Astrocyte (in vitro differentiated cells and primary cell): ENCODE measurements at regions not wholly inside any gene's neighbourhood (a gene's known extent, or its start where the extent isn't known, plus 50 kb on each side); places are given as distances from the start of the nearest gene placed in this dataset.

ENCODE experiments used
- DNase-seq: peaks from one replicate; pipeline ENCODE4 v3.0.0-alpha.2; 2010; ENCODE audit warnings: low read depth
- FAIRE-seq: peaks from 2 replicates; lab custom pipeline; 2011; peaks lifted over from hg19 to GRCh38; lab: Jason Lieb, UNC
- H2AFZ ChIP-seq: 2 replicates; pipeline ENCODE4 v1.6.0; 2012; ENCODE audit warnings: low read depth, low read length, inconsistent platforms
- H3K27ac ChIP-seq: 2 replicates; pipeline ENCODE4 v1.5.1; 2011; ENCODE audit warnings: low read depth, low read length, inconsistent platforms
- H3K27me3 ChIP-seq: 2 replicates; pipeline ENCODE4 v1.6.0; 2011; ENCODE audit warnings: low read length, inconsistent platforms; ENCODE audit not compliant: insufficient read depth
- H3K36me3 ChIP-seq: 2 replicates; pipeline ENCODE4 v1.5.1; 2011; ENCODE audit warnings: low read length, inconsistent platforms; ENCODE audit not compliant: insufficient read depth
- H3K4me1 ChIP-seq: 2 replicates; pipeline ENCODE4 v1.5.1; 2011; ENCODE audit warnings: low read length, inconsistent platforms; ENCODE audit not compliant: insufficient read depth
- H3K4me2 ChIP-seq: 2 replicates; pipeline ENCODE4 v1.6.0; 2012; ENCODE audit warnings: low read length, inconsistent platforms
- H3K4me3 ChIP-seq: 2 replicates; pipeline ENCODE4 v1.5.1; 2011; ENCODE audit warnings: low read depth, mild to moderate bottlenecking, low read length, inconsistent platforms; ENCODE audit not compliant: insufficient read depth
- H3K79me2 ChIP-seq: 2 replicates; pipeline ENCODE4 v1.6.0; 2012; ENCODE audit warnings: mild to moderate bottlenecking, low read length, inconsistent platforms; ENCODE audit not compliant: insufficient read depth
- H3K9ac ChIP-seq: 2 replicates; pipeline ENCODE4 v1.6.0; 2012; ENCODE audit warnings: mild to moderate bottlenecking, low read length, inconsistent platforms
- H3K9me3 ChIP-seq: 2 replicates; pipeline ENCODE4 v1.5.1; 2012; ENCODE audit warnings: low read depth, mild to moderate bottlenecking, low read length, inconsistent platforms; ENCODE audit not compliant: insufficient read depth
- H4K20me1 ChIP-seq: 2 replicates; pipeline ENCODE4 v1.6.0; 2012; ENCODE audit warnings: low read length, inconsistent platforms; ENCODE audit not compliant: insufficient read depth
- H3K27ac Mint-ChIP-seq: one replicate; pipeline ENCODE4 v1.8.0; 2021; ENCODE audit warnings: mild to moderate bottlenecking, mixed read lengths; ENCODE audit not compliant: unreplicated experiment
- H3K27me3 Mint-ChIP-seq: one replicate; pipeline ENCODE4 v1.8.0; 2021; ENCODE audit warnings: low read depth, mixed read lengths; ENCODE audit not compliant: unreplicated experiment
- H3K36me3 Mint-ChIP-seq: one replicate; pipeline ENCODE4 v1.8.0; 2021; ENCODE audit warnings: low read depth, mixed read lengths; ENCODE audit not compliant: unreplicated experiment
- H3K4me1 Mint-ChIP-seq: one replicate; pipeline ENCODE4 v1.8.0; 2021; ENCODE audit warnings: low read depth, mixed read lengths; ENCODE audit not compliant: unreplicated experiment
- H3K4me3 Mint-ChIP-seq: one replicate; pipeline ENCODE4 v1.8.0; 2021; ENCODE audit warnings: mild to moderate bottlenecking, moderate library complexity, mixed read lengths; ENCODE audit not compliant: unreplicated experiment
- H3K9me3 Mint-ChIP-seq: one replicate; pipeline ENCODE4 v1.8.0; 2021; ENCODE audit warnings: mild to moderate bottlenecking, mixed read lengths; ENCODE audit not compliant: unreplicated experiment
- CTCF ChIP-seq: IDR thresholded peaks from 2 replicates; pipeline ENCODE4 v1.5.1; 2011; ENCODE audit warnings: low read depth, mild to moderate bottlenecking, inconsistent platforms, low read length, moderate library complexity; ENCODE audit not compliant: insufficient read depth
- EZH2 ChIP-seq: IDR thresholded peaks from 2 replicates; pipeline ENCODE4 v1.6.1; 2012; ENCODE audit warnings: mild to moderate bottlenecking, low read length, inconsistent platforms; ENCODE audit not compliant: insufficient read depth

GRCh38 chr15:61308437-61308836, 79.3 kb upstream of the RORA start:
- H3K27me3 ChIP-seq, result no peaks in the 10 kb centered on the region
- no peak overlapping the region for H3K9ac ChIP-seq
- H3K27ac ChIP-seq, result no peak overlapping the region
- Mint-ChIP-seq H3K36me3 (no peaks in the 10 kb centered on the region), H3K27ac (no peak overlapping the region), H3K4me1 (no peaks in the 10 kb centered on the region), H3K9me3 (peaks cover 1% of the 10 kb centered on the region), H3K27me3 (peaks cover 25% of the 10 kb centered on the region), H3K4me3 (no peak overlapping the region)
- FAIRE-seq, result no peak
- H3K9me3 ChIP-seq, result no peaks in the 10 kb centered on the region
- no peak overlapping the region for H3K4me2 ChIP-seq
- no peaks in the 10 kb centered on the region for H4K20me1 ChIP-seq
- TF ChIP-seq CTCF (no peak), EZH2 (no peak)
- no peaks in the 10 kb centered on the region for H3K36me3 ChIP-seq
- no peaks in the 10 kb centered on the region for H3K79me2 ChIP-seq
- no peak overlapping the region for H3K4me3 ChIP-seq
- no peak overlapping the region for H2AFZ ChIP-seq
- H3K4me1 ChIP-seq, result no peaks in the 10 kb centered on the region
- DNase-seq, result no peak

- Mint-ChIP-seq H3K4me3 (no peak overlapping the region), H3K9me3 (peaks cover 1% of the 10 kb centered on the region), H3K4me1 (no peaks in the 10 kb centered on the region), H3K27me3 (peaks cover 21% of the 10 kb centered on the region), H3K36me3 (no peaks in the 10 kb centered on the region), H3K27ac (no peak overlapping the region)
- Histone ChIP-seq H3K9ac (no peak overlapping the region), H3K4me3 (no peak overlapping the region), H3K27me3 (no peaks in the 10 kb centered on the region), H3K79me2 (no peaks in the 10 kb centered on the region), H3K36me3 (no peaks in the 10 kb centered on the region), H3K27ac (no peak overlapping the region), H3K4me1 (no peaks in the 10 kb centered on the region), H4K20me1 (no peaks in the 10 kb centered on the region), H2AFZ (no peak overlapping the region), H3K4me2 (no peak overlapping the region), H3K9me3 (no peaks in the 10 kb centered on the region)
- FAIRE-seq (no peak), DNase-seq (no peak)
- TF ChIP-seq EZH2 (no peak), CTCF (no peak)
These were observed 78.4 kb upstream of the RORA start for GRCh38 chr15:61307474-61307873.

- no peaks in the 10 kb centered on the region for H3K79me2 ChIP-seq
- no peak for FAIRE-seq
- no peaks in the 10 kb centered on the region for H4K20me1 ChIP-seq
- no peak for DNase-seq
- H3K27me3 ChIP-seq, result no peaks in the 10 kb centered on the region
- Mint-ChIP-seq H3K36me3 (no peaks in the 10 kb centered on the region), H3K4me1 (no peaks in the 10 kb centered on the region), H3K27ac (no peak overlapping the region), H3K27me3 (peaks cover 4% of the 10 kb centered on the region), H3K4me3 (no peak overlapping the region), H3K9me3 (peaks cover 1% of the 10 kb centered on the region)
- H3K36me3 ChIP-seq, result no peaks in the 10 kb centered on the region
- no peaks in the 10 kb centered on the region for H3K9me3 ChIP-seq
- no peak overlapping the region for H2AFZ ChIP-seq
- H3K4me1 ChIP-seq, result no peaks in the 10 kb centered on the region
- no peak overlapping the region for H3K9ac ChIP-seq
- H3K4me3 ChIP-seq, result no peak overlapping the region
- TF ChIP-seq CTCF, result no peak
- no peak for TF ChIP-seq EZH2
- no peak overlapping the region for H3K27ac ChIP-seq
- no peak overlapping the region for H3K4me2 ChIP-seq
These were observed 72.6 kb upstream of the RORA start for GRCh38 chr15:61301701-61302100.
